ENCODE measurements at regions not wholly inside any gene's neighbourhood (a gene's known extent, or its start where the extent isn't known, plus 50 kb on each side); places are given as distances from the start of the nearest gene placed in this dataset.

GRCh38 chr7:15757041-15758000 lies 70.8 kb upstream of the MEOX2 start:
- no peak for DNase-seq (ENCODE audit: low spot score)

- no peak for DNase-seq (ENCODE audit: low spot score)
Observed at GRCh38 chr7:15755061-15755460, 68.6 kb upstream of the MEOX2 start.

- DNase-seq (ENCODE audit: low spot score): no peak
Observed at GRCh38 chr7:15753887-15754579, 67.5 kb upstream of the MEOX2 start.

- no peak for DNase-seq (ENCODE audit: low spot score)
Observed at GRCh38 chr7:15752377-15752776, 65.9 kb upstream of the MEOX2 start.

GRCh38 chr7:15751191-15751701 lies 64.8 kb upstream of the MEOX2 start:
- DNase-seq (ENCODE audit: low spot score): no peak

DNA sequence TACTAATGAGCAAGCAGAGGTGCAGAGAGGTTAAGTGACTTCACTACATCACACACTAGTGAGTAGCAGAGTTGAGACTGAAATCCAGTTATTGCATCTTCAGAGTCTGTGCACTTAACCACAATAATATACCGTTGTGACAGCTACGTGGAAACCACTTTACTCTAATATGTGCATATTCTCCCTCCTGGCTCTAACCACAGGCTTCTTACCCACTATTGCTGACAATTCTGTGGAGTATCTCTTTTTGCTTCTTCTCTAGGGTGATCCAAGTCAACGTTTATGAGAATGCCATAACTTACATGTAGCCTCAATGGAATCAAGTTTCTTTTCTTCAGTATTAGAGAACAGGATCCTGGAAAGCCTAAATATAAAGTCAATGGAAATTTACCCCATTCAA lies 64.2 kb upstream of the MEOX2 start:
- DNase-seq (ENCODE audit: low spot score): no peak

DNA sequence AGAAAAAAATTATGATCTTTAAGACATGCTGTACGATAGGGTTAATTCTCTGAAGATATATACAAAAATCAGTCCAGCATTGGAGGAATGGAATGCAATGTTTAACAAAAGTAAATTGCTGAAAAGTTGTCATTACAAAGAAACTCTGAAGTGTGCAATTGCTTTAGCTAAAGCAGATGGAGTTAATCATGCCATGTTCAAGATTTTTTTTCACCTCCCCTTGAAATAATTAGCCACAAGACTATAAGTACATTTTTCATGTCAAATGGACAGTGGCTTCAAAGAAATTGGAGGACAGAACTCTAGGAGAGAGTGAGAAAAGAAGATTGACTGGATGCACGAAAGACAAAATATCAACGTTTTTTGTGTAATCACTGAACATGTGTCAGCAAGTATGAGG lies 63.1 kb upstream of the MEOX2 start:
- DNase-seq (ENCODE audit: low spot score): no peak

DNA sequence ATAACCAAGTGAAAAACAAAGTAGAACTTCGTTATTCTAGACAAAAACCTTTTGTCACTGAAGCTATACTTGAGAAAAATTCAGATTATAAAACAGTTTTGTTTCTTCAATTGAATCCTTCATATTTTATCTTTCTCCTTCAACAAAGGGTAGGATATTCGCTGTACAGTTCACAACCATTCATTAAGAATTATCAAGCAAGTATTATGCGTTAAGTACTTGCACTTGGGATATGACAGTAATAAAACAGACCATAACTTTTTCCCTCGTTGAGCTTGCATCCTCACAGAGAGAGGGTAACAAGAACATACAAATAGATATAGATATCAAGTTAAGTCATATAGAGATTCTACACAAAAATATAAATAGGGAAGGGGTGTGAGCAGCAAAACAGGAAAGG lies 61.2 kb upstream of the MEOX2 start:
- no peak for DNase-seq (ENCODE audit: low spot score)

- no peak for DNase-seq (ENCODE audit: low spot score)
Observed at GRCh38 chr7:15747301-15747700, 60.8 kb upstream of the MEOX2 start.

DNA sequence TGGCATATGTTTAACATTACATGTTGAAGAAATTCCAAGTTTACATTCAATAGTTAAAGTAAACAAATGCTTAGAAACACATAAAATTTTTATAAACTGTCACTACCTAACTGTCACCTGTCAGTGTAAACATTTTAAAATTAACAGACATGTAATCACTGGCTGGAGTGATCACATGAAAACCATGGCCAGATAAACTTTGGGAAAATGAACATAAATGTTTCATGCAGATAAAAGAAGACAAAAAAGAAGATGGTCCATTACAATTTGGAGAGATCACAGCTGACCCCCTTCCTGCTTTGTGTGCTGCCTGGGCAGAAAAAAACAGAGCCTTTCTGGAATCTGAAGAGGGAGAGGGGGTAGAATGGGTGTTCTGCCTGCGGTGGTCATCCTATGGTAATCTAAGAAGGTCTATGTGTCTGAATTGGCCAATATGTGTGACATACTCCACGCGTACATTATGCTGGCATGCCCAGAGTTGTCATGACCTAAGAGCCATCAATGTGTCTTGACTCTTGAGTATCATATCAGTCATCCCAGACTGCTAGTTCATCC lies 57.5 kb upstream of the MEOX2 start:
- no peak for DNase-seq (ENCODE audit: low spot score)

- no peak for DNase-seq (ENCODE audit: low spot score)
Observed at GRCh38 chr7:15737601-15738000, 51.1 kb upstream of the MEOX2 start.

Measured in SK-N-DZ (cell line).